ENCODE measurements at regions not wholly inside any gene's neighbourhood (a gene's known extent, or its start where the extent isn't known, plus 50 kb on each side); places are given as distances from the start of the nearest gene placed in this dataset.

- no peak for DNase-seq
Observed at GRCh38 chr1:218779341-218780100, 394.2 kb upstream of the LYPLAL1 start.

GRCh38 chr1:218783131-218783530 is 390.5 kb upstream of the LYPLAL1 start:
- DNase-seq = no peak

DNA sequence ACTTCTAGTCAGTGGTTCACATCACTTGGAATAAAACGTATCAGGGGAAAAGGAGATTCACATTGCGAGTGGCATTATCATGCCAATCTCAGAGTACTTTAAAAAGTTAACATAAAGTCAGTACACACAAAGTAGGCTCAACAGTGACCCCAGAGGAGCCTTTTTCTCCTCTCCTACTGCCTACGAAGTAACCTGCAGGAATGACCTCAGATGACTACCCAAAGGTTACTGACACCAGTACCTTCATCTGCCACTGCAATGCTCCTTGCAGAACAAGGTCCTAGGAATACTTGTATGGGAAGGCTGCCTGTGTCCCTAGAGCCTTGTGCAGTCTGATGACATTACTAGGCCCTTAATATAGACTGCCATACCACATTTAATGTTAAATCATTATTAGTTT is 389.8 kb upstream of the LYPLAL1 start:
- no peak for DNase-seq

- DNase-seq = no peak
Observed at GRCh38 chr1:218785928-218786327, 387.8 kb upstream of the LYPLAL1 start.

DNA sequence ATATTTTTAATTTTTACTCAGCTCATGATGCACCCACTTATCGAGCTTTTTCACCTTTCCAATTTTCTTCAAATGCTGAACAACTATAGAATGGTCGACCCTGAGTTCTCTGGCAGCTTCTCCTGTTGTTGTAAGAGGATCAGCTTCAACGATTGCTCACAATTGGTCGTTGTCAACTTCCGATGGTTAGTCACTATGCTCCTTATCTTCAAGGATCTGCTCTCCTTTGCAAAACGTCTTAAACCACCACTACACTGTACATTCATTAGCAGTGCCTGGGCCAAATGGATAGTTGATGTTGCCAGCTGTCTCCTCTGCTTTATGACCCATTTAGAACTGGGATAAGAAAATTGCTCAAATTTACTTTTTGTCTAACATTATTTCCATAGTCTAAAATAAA is 385.9 kb upstream of the LYPLAL1 start:
- no peak for DNase-seq

GRCh38 chr1:218796773-218797172 is 376.9 kb upstream of the LYPLAL1 start:
- no peak for DNase-seq

DNA sequence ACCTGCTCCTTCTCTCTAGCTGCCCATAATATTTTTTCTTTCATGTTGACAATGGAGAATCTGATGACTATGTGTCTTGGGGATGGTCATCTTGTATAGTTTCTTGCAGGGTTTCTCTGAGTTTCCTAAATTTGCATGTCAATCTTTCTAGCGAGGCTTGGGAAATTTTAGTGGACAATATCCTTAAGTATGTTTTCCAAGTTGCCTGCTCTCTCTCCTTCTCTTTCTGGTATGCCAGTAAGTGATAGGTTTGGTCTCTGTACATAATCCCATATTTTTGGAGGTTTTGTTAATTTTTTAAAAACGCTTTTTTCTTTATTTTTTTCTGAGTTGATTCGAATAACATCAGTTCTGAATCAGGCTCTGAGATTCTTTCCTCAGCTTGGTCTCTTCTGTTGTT is 370.9 kb upstream of the LYPLAL1 start:
- no peak for DNase-seq

GRCh38 chr1:218803351-218803997 is 370.2 kb upstream of the LYPLAL1 start:
- no peak for DNase-seq

DNA sequence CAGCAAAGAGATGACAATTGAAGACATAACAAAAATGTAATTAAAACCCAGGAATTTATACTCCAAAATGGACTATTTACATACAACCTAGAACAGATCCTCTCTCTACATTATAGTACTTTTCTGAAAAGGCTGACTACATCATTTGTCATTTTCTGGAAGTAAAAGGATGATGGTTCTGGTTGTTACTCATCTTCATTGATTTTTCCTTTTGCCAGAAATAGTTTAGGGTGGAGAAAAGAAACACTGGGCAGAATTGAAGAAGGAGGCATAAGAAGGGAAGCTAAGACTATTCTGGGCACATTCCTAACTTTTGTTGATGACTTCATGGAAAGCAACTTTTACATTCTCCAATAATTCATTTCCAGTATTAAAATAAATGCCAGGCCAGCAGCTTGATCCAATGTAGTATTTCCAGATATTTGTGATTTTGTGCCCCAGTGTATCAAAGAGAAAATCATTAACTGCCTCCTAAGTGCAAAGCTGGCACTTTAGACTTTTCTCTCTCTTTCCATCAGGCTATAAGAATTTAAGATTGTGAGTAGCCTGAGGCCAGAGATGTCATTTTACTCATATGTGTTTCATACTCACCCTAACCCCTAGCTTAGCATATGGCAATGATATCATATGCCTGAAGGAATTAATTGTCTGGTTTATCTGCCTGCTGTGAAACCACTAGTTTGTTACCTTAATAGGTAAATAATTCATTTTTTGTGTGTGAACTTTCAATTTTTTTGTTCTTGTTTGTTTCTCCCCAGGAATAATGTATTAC is 369.5 kb upstream of the LYPLAL1 start:
- no peak for DNase-seq

- DNase-seq = no peak
Observed at GRCh38 chr1:218809061-218809460, 364.6 kb upstream of the LYPLAL1 start.

DNA sequence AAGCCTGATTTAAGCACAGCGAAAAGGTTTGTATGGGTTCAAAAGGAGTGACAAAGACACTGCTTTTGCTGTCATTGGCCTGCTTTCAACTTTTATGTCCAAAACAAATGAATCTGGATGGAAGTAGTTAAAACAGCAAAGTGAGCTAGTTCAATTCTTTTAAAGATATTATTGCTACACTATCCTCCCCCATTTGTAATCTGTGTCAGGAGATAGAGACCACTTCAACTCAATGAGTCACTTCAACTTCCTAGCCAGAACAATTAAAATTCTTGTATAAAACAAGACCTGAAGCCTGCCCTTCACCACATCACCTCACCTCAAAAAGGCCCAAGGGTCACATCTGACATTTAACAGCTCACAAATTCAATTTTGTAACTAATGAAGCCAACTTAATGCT is 364.1 kb upstream of the LYPLAL1 start:
- DNase-seq = no peak

DNA sequence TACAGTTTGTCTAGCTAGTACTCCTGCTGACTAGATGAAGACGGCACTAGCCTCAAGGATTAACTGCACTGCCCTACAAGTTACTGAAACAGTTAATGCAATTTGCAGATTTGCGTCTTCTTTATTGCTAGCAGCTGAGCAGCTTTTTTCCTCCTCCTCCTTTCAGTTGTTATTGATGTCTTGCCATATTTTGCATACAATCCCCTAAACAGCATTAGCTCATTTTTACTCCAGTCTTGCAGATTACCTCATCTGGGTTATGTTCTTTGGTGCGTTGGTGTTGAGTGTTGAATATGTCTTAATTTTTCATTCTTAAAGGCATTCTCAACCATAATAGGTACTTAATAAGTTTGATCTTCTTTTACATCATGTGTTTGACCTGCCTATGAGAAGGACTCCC is 363.4 kb upstream of the LYPLAL1 start:
- no peak for DNase-seq

- DNase-seq = no peak
Observed at GRCh38 chr1:218811497-218811896, 362.2 kb upstream of the LYPLAL1 start.

DNA sequence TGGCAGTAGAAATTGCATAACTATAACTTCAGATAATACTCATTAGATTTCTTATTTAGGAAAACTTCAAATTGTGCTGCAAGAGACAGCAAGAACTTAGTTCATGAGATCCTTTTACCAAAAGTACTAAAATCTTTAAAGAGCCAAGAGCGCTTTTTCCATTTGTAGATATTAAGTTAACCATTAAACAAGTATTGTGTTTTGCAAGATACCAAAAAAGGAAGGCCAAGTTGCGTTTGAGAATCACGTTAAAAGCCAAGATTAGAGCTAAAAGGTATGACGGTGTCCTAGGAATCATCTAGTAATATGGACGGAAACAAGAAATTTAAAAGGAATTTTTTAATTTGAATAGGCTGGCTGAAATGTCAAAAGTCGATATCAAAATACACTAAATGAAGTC is 361.3 kb upstream of the LYPLAL1 start:
- DNase-seq = no peak

DNA sequence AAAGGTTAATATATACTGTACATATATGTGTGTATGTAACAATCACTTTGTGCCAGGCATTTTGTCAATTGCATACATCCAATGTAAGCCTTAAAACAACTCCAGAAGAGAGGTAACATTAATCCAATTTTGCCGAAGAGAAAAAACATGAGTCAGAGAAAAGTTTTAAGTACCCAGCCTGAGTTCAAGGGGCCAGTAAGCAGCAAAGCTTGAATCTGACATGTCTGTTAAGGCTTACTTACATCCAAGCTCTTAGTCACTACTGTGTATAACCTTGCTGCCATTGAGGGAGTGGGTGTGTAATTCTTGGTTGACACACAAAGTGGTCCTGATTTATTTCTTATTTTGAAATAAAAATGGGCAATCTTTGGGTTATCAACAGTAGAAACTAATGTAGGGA is 360.4 kb upstream of the LYPLAL1 start:
- no peak for DNase-seq

DNA sequence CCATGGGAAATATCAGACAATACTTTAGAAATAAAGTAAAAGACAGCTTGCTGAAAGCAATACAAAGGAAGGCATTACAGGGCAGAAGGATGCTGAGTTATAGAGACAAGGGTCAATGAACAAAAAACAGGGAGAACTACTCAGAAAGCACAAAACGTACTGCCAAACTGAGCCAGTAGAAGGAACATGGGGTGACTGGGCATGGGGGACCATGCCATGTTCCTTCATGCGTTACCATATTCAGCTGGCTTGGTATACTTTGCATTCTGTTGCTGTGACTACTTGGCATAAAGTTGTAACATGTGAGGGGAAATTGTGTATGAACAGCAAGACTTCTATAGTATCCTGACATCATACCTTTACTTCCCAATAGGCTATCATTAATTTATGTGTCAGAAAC is 358.6 kb upstream of the LYPLAL1 start:
- DNase-seq = no peak

- DNase-seq = no peak
Observed at GRCh38 chr1:218817071-218817470, 356.6 kb upstream of the LYPLAL1 start.

- DNase-seq = no peak
Observed at GRCh38 chr1:218817691-218818465, 355.8 kb upstream of the LYPLAL1 start.

- DNase-seq = no peak
Observed at GRCh38 chr1:218823291-218823900, 350.3 kb upstream of the LYPLAL1 start.

DNA sequence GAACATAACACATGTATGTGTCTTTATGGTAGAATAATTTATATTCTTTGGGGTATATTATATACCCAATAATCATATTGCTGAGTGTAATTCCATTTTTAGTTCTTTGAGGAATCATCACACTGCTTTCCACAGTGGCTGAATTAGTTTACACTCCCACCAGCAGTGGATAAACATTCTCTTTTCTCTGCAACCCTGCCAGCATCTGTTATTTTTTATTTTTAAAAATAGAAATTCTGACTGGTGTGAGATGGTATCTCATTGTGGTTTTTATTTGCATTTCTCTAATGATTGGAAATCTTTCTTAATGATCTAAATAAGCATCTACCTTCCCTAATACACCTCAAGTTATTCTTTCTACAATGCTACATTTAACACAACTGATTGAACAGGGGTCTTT is 346.2 kb upstream of the LYPLAL1 start:
- no peak for DNase-seq

DNA sequence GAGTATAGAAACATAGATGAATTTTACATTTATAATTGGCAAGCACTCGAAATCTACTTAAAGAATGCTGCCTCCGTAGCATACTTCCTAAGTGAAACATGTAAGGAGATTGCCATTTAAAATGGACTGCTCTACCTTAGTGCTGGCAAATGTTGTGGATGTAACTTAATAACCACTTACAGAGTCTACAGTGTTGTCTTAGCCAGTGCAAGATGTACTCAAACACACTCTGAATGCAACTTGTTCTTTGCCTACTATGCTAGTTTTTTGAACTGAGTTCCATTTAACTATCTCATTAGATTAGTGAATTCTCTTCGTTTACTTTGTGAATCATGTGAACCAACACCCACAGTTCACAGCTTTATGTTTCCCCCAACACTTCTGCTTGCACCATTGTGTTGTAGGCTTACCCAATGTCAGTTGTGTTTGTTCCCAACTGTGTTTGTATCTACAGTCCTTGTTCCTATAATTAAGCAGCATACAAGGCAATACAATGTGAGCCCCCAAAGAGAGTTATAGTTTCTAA is 345.5 kb upstream of the LYPLAL1 start:
- no peak for DNase-seq

DNA sequence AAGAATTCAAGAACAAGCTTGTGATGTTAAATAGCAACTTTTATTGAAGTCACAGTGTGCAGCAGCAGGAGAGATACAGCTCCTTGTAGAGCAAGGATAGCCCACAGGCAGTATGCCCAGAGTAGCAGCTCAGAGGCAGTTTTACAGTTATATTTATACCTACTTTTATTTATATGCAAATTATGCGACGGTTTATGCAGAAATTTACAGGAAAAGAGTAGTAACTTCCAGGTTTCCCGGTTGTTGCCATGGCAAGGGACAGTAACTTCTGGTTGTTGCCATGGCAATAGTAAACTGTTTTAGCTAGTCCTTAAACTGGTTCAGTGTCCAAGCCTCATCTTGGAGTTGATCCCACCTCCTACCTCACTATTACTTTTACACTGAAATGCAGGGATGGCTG is 344.6 kb upstream of the LYPLAL1 start:
- DNase-seq = no peak

DNA sequence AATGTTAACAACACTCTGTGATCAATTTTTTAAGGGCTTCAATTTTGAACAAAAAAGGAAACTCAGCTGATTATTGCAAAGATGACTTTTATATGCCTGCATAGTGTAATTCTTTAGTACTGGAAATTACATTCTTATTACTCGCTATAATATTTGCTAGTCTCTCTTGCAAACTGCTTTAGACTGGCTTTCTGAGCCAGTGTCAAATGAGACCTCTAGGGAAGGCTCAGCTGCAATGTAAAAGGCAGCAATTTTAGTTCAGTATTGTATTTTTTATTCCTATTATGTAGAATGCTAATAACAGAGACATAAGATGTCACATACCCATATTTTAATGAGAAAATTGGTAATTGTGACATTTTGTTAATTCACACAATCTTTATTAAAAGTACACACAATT is 338.1 kb upstream of the LYPLAL1 start:
- DNase-seq = no peak
